ENCODE measurements at regions not wholly inside any gene's neighbourhood (a gene's known extent, or its start where the extent isn't known, plus 50 kb on each side); places are given as distances from the start of the nearest gene placed in this dataset.
A peak's percentile ranks its signal among the peaks of the same experiment; 100 is the strongest.

DNA sequence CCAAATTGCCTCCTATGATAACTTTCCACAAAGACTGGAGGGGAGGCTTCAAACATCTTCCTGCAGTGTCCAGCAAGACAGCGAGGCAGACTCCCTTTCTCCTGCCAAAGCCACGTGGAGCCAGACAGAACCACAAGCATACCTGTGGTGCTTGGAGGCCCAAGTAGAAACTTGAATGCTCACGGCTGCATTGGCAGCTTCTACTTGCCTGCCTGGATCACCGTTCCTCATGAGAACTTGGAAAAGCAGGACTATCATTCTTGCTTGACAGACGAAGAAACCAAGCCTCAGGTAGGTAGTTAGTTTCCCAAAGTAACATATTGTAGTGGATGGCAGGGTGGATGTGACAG is 216.3 kb upstream of the SFRP2 start:
- DNase-seq = no peak
- H3K36me3 ChIP-seq = no peaks in the 10 kb centered on the region
- no peaks in the 10 kb centered on the region for H3K27me3 ChIP-seq
- H3K4me1 ChIP-seq = no peaks in the 10 kb centered on the region
- H3K27ac ChIP-seq = no peak overlapping the region
- TF ChIP-seq POLR2A (IDR thresholded peaks at IDR 0.05) (no peak), CTCF (IDR thresholded peaks at IDR 0.05) (no peak)
- intact Hi-C loops (cut with DNase I) = no loop called here
- no peak overlapping the region for H3K4me3 ChIP-seq (replicated peaks in 1 of 3)
- no peaks in the 10 kb centered on the region for H3K9me3 ChIP-seq
- WGBS, 2 donors = 81 to 88% methylated on average over 5 of the region's 5 CpGs

- no peak for DNase-seq
- no peak for TF ChIP-seq CTCF (IDR thresholded peaks at IDR 0.05)
- intact Hi-C loops (cut with DNase I) = no loop called here
- no peaks in the 10 kb centered on the region for H3K4me1 ChIP-seq
- H3K27me3 ChIP-seq = no peaks in the 10 kb centered on the region
- no peaks in the 10 kb centered on the region for H3K36me3 ChIP-seq
- WGBS, 2 donors = 54 to 63% methylated on average over 7 of the region's 7 CpGs
- peak overlapping the region in 2 of 3 donors; percentile 38 to 39 for H3K27ac ChIP-seq
- no peak overlapping the region for H3K4me3 ChIP-seq (replicated peaks in 1 of 3)
- H3K9me3 ChIP-seq = no peaks in the 10 kb centered on the region
These were observed 215.8 kb upstream of the SFRP2 start for GRCh38 chr4:154004507-154005170.

GRCh38 chr4:154004016-154004415 is 215.1 kb upstream of the SFRP2 start:
- H3K9me3 ChIP-seq = no peaks in the 10 kb centered on the region
- DNase-seq = no peak
- TF ChIP-seq POLR2A (IDR thresholded peaks at IDR 0.05) (no peak), CTCF (IDR thresholded peaks at IDR 0.05) (no peak)
- intact Hi-C loops (cut with DNase I) = no loop called here
- 77 to 78% methylated on average over 5 of the region's 5 CpGs for WGBS, 2 donors
- H3K4me3 ChIP-seq (replicated peaks in 1 of 3) = no peak overlapping the region
- H3K4me1 ChIP-seq = no peaks in the 10 kb centered on the region
- no peaks in the 10 kb centered on the region for H3K36me3 ChIP-seq
- no peaks in the 10 kb centered on the region for H3K27me3 ChIP-seq
- H3K27ac ChIP-seq = peak overlapping the region in 2 of 3 donors; percentile 38 to 39

GRCh38 chr4:154003378-154003777 is 214.5 kb upstream of the SFRP2 start:
- 93 to 94% methylated on average over 1 of the region's 1 CpG for WGBS, 2 donors
- Histone ChIP-seq H3K36me3 (no peaks in the 10 kb centered on the region), H3K27ac (no peak overlapping the region), H3K4me3 (replicated peaks in 1 of 3) (no peak overlapping the region), H3K4me1 (no peaks in the 10 kb centered on the region), H3K27me3 (no peaks in the 10 kb centered on the region), H3K9me3 (no peaks in the 10 kb centered on the region)
- no peak for TF ChIP-seq CTCF (IDR thresholded peaks at IDR 0.05)
- TF ChIP-seq POLR2A (IDR thresholded peaks at IDR 0.05) = no peak
- intact Hi-C loops (cut with DNase I) = no loop called here
- DNase-seq = no peak

- H3K27me3 ChIP-seq = no peaks in the 10 kb centered on the region
- H3K9me3 ChIP-seq = no peaks in the 10 kb centered on the region
- intact Hi-C loops (cut with DNase I) = no loop called here
- H3K27ac ChIP-seq = no peak overlapping the region
- DNase-seq = no peak
- H3K4me1 ChIP-seq = no peaks in the 10 kb centered on the region
- H3K36me3 ChIP-seq = no peaks in the 10 kb centered on the region
- no peak overlapping the region for H3K4me3 ChIP-seq (replicated peaks in 1 of 3)
- no peak for TF ChIP-seq CTCF (IDR thresholded peaks at IDR 0.05)
- no peak for TF ChIP-seq POLR2A (IDR thresholded peaks at IDR 0.05)
These were observed 212.3 kb upstream of the SFRP2 start for GRCh38 chr4:154001193-154001592.

Measured in thyroid gland (tissue), 4 donors.